CD4-positive, alpha-beta T cell treated with Interferon alpha-2 for 1 hour (primary cell): ENCODE measurements at regions not wholly inside any gene's neighbourhood (a gene's known extent, or its start where the extent isn't known, plus 50 kb on each side); places are given as distances from the start of the nearest gene placed in this dataset.

Experiments used
- DNase-seq, 2 donors: peaks; one replicate each; pipeline ENCODE4 v3.0.0-alpha.2; 2020 to 2022

GRCh38 chr20:16947479-16947878 is 199.3 kb downstream of the OTOR start:
- no peak for DNase-seq

GRCh38 chr20:16951876-16952275 is 203.7 kb downstream of the OTOR start:
- DNase-seq: no peak

- DNase-seq: no peak
Measured at GRCh38 chr20:16952965-16953364, 204.8 kb downstream of the OTOR start.

- no peak for DNase-seq
Measured at GRCh38 chr20:16953858-16954257, 205.7 kb downstream of the OTOR start.

GRCh38 chr20:16955462-16955861 is 207.3 kb downstream of the OTOR start:
- DNase-seq: no peak

- no peak for DNase-seq
Measured at GRCh38 chr20:16955971-16956370, 207.8 kb downstream of the OTOR start.

GRCh38 chr20:16965401-16965800 is 217.2 kb downstream of the OTOR start:
- no peak for DNase-seq

GRCh38 chr20:16966276-16966880 is 218.2 kb downstream of the OTOR start:
- DNase-seq: no peak

- no peak for DNase-seq
Measured at GRCh38 chr20:16968099-16968498, 219.9 kb downstream of the OTOR start.

- no peak for DNase-seq
Measured at GRCh38 chr20:16970776-16971175, 222.6 kb downstream of the OTOR start.

- no peak for DNase-seq
Measured at GRCh38 chr20:16974080-16974854, 226.1 kb downstream of the OTOR start.

- no peak for DNase-seq
Measured at GRCh38 chr20:16974855-16975162, 226.7 kb downstream of the OTOR start.

GRCh38 chr20:16975682-16976081 is 227.5 kb downstream of the OTOR start:
- DNase-seq: no peak

- DNase-seq: no peak
Measured at GRCh38 chr20:16978497-16978896, 230.3 kb downstream of the OTOR start.

- DNase-seq: no peak
Measured at GRCh38 chr20:16982091-16982726, 234.1 kb downstream of the OTOR start.

GRCh38 chr20:16984481-16984880 is 236.3 kb downstream of the OTOR start:
- DNase-seq: no peak

GRCh38 chr20:17003170-17003870 is 223.5 kb upstream of the PCSK2 start:
- DNase-seq: no peak

GRCh38 chr20:17010181-17010580 is 216.7 kb upstream of the PCSK2 start:
- no peak for DNase-seq

GRCh38 chr20:17012546-17013226 is 214.2 kb upstream of the PCSK2 start:
- DNase-seq: no peak

GRCh38 chr20:17014217-17014616 is 212.6 kb upstream of the PCSK2 start:
- DNase-seq: no peak

- DNase-seq: no peak
Measured at GRCh38 chr20:17014756-17015366, 212.0 kb upstream of the PCSK2 start.

GRCh38 chr20:17017232-17017631 is 209.6 kb upstream of the PCSK2 start:
- no peak for DNase-seq

- no peak for DNase-seq
Measured at GRCh38 chr20:17021481-17021880, 205.4 kb upstream of the PCSK2 start.
